Caco-2 (cell line): ENCODE measurements at regions not wholly inside any gene's neighbourhood (a gene's known extent, or its start where the extent isn't known, plus 50 kb on each side); places are given as distances from the start of the nearest gene placed in this dataset.

Experiments used
- BruUV-seq: library from RNA; stranded (reverse); fragments of 400-500 nt; replicated peaks from 2 replicates; lab custom pipeline; 2021; lab: Mats Ljungman, UMichigan
- CTCF ChIA-PET: fragments of 300-600 bp; sonication (Branson Sonifier 250); formaldehyde crosslinking; loops from one replicate; lab custom pipeline; 2022; ENCODE audit warnings: antibody characterized with exemption; lab: Charles Lee
- POLR2A ChIA-PET: fragments of 300-600 bp; sonication (Branson Sonifier 250); formaldehyde crosslinking; loops from one replicate; lab custom pipeline; 2022; ENCODE audit warnings: antibody characterized with exemption; lab: Charles Lee
- DNase-seq, 2 experiments: peaks; one replicate each; pipeline versions ENCODE4 v3.0.0 to v3.0.0-alpha.2; 2020 to 2022
- H3K27me3 ChIP-seq: replicated peaks from 2 replicates; pipeline ENCODE4 v1.6.0; 2011; ENCODE audit warnings: low read length; ENCODE audit not compliant: control insufficient read depth, insufficient read depth
- H3K36me3 ChIP-seq: 2 replicates; pipeline ENCODE4 v1.5.1; 2011; ENCODE audit warnings: low read length; ENCODE audit not compliant: control insufficient read depth, insufficient read depth
- H3K4me1 ChIP-seq: fragments of 250-450 bp; sonication (Bioruptor Pico); 2 replicates; pipeline ENCODE4 v1.5.1; 2020; ENCODE audit warnings: mild to moderate bottlenecking
- H3K4me3 ChIP-seq: 2 replicates; pipeline ENCODE4 v1.5.1; 2011; ENCODE audit warnings: low read depth, mild to moderate bottlenecking, control low read depth, low read length
- H3K9me3 ChIP-seq: fragments of 250-450 bp; sonication (Bioruptor Pico); 2 replicates; pipeline ENCODE4 v1.5.1; 2020; ENCODE audit warnings: mild to moderate bottlenecking, moderate library complexity
- H3K27ac Mint-ChIP-seq: one replicate; pipeline ENCODE4 v1.8.0; 2022; ENCODE audit warnings: mixed read lengths; ENCODE audit not compliant: unreplicated experiment
- H3K27me3 Mint-ChIP-seq: one replicate; pipeline ENCODE4 v1.8.0; 2022; ENCODE audit warnings: mixed read lengths; ENCODE audit not compliant: insufficient read depth, unreplicated experiment
- H3K36me3 Mint-ChIP-seq: one replicate; pipeline ENCODE4 v1.8.0; 2022; ENCODE audit warnings: mild to moderate bottlenecking, mixed read lengths; ENCODE audit not compliant: insufficient read depth, unreplicated experiment
- H3K4me1 Mint-ChIP-seq: one replicate; pipeline ENCODE4 v1.8.0; 2022; ENCODE audit warnings: low read depth, mixed read lengths; ENCODE audit not compliant: unreplicated experiment
- H3K4me3 Mint-ChIP-seq: one replicate; pipeline ENCODE4 v1.8.0; 2022; ENCODE audit warnings: mild to moderate bottlenecking, moderate library complexity, mixed read lengths; ENCODE audit not compliant: unreplicated experiment
- H3K9me3 Mint-ChIP-seq: one replicate; pipeline ENCODE4 v1.8.0; 2022; ENCODE audit warnings: mixed read lengths; ENCODE audit not compliant: unreplicated experiment
- intact Hi-C: fragments of 100-400 bp; cut with micrococcal nuclease; formaldehyde crosslinking; loops from one replicate; pipeline ENCODE4 v1.10.0; 2022; ENCODE audit not compliant: unreplicated experiment
- TF ChIP-seq, protein P1 (sequence below), 2 experiments: fragments of 200-600 bp in 1 of 2; IDR thresholded peaks; 1 replicate in 1 of 2; 2 replicates in 1 of 2; pipeline versions ENCODE4 v1.5.1 to v1.8.0; 2011 to 2022; ENCODE audit warnings: antibody characterized with exemption in 1 of 2, control low read depth in 1 of 2, inconsistent platforms in 1 of 2, low read depth in 1 of 2, low read length in 1 of 2, mild to moderate bottlenecking in 1 of 2, moderate library complexity in 1 of 2; ENCODE audit not compliant: insufficient read depth in 1 of 2, severe bottlenecking in 1 of 2, unreplicated experiment in 1 of 2

DNA sequence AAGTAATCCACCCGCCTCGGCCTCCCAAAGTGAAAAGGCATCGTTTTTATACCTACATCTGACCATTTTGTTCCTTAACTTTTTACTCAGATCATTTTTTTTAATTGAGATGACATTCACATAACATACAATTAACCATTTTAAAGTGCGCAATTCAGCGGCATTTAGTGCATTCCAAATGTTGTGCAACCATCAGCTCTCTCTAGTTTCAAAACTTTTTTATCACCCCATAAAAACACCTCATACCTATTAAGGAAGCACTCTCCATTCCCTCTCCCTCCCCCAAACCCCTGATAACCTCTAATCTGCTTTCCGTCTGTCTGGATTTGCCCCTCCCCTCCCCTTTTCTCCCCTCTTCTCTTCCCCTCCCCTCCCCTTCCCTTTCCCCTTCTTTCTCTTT, 310.1 kb downstream of the UACA start:
- Histone ChIP-seq H3K4me1 (no peaks in the 10 kb centered on the region), H3K27me3 (no peaks in the 10 kb centered on the region), H3K9me3 (no peaks in the 10 kb centered on the region), H3K36me3 (no peaks in the 10 kb centered on the region), H3K4me3 (no peak overlapping the region)
- Mint-ChIP-seq H3K36me3 (peaks cover 6% of the 10 kb centered on the region), H3K4me1 (peaks cover 8% of the 10 kb centered on the region), H3K9me3 (no peaks in the 10 kb centered on the region), H3K27me3 (no peaks in the 10 kb centered on the region), H3K4me3 (no peak overlapping the region), H3K27ac (peak overlapping the region; percentile 18)
- TF ChIP-seq, protein P1, sequence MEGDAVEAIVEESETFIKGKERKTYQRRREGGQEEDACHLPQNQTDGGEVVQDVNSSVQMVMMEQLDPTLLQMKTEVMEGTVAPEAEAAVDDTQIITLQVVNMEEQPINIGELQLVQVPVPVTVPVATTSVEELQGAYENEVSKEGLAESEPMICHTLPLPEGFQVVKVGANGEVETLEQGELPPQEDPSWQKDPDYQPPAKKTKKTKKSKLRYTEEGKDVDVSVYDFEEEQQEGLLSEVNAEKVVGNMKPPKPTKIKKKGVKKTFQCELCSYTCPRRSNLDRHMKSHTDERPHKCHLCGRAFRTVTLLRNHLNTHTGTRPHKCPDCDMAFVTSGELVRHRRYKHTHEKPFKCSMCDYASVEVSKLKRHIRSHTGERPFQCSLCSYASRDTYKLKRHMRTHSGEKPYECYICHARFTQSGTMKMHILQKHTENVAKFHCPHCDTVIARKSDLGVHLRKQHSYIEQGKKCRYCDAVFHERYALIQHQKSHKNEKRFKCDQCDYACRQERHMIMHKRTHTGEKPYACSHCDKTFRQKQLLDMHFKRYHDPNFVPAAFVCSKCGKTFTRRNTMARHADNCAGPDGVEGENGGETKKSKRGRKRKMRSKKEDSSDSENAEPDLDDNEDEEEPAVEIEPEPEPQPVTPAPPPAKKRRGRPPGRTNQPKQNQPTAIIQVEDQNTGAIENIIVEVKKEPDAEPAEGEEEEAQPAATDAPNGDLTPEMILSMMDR (IDR thresholded peaks at IDR 0.05; ENCODE audit: insufficient read depth in 1 of 2, low read depth in 1 of 2, low read length in 1 of 2, severe bottlenecking in 1 of 2, unreplicated experiment in 1 of 2), result no peak
- ChIA-PET POLR2A (no interaction called here), CTCF (no interaction called here)
- DNase-seq, result no peak
- intact Hi-C loops, result no loop called here
- BruUV-seq, result no TSS peak

DNA sequence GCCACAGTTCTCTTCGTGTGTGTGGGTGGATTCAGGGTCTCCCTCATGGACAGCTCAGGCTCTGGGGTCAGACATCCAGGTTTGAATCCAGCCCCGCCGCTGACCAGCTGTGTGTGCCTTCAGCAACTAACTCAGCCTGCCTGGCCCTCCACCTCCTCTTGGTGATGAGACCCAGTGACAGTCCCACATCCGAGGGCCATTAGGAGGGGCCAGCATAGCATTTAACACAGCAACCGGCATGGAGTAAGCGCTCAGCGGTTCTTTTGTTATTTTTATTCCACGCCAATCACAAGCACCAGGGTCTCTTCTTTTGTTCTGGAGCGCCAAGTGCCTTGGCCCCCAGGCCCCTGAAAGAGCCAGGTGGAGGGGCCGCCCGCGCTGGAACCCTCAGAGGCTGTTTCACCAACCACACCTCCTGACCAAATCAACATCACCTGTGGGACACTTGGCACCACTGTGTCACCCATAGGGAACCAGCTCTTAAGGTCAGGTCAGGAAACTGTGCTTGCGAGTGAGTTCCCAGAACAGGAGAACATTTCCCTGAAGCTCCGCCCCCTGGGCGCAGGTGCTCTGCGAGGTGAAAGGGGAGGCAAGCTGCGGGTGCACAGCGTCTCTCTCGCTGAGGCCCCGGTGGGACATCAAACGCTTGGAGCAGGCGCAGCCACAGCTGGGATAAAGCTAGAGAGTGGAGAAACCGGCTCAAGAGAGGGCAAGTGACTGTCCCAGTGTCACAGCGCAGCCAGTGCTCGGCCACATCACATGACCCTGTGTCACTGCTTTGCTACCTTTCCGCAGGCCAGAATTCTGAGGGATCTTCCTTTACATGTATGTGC, 311.3 kb downstream of the UACA start:
- H3K4me3 Mint-ChIP-seq, result no peak overlapping the region
- BruUV-seq, result no TSS peak

DNA sequence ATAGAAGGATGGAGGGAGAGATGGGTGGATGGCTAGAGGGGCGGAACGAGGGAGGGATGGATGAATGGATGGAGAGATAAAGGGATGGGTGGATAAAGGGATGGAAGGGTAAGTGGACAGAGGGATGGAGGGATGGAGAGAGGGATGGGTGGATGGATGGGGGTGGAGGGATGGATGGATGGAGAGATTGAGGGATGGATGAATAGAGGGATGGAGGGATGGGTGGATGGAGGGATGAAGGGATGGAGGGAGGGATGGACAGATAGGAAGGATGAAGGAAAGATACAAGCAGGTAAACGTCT, 313.3 kb downstream of the UACA start:
- ChIA-PET POLR2A (no interaction called here), CTCF (no interaction called here)
- BruUV-seq, result no TSS peak
- no peak overlapping the region for H3K27ac Mint-ChIP-seq
- peaks cover 8% of the 10 kb centered on the region for H3K4me1 Mint-ChIP-seq
- no peaks in the 10 kb centered on the region for H3K4me1 ChIP-seq
- no peaks in the 10 kb centered on the region for H3K27me3 ChIP-seq
- peaks cover 6% of the 10 kb centered on the region for H3K36me3 Mint-ChIP-seq
- no peaks in the 10 kb centered on the region for H3K9me3 Mint-ChIP-seq
- no peaks in the 10 kb centered on the region for H3K27me3 Mint-ChIP-seq
- no peak overlapping the region for H3K4me3 Mint-ChIP-seq
- TF ChIP-seq, protein P1 (IDR thresholded peaks at IDR 0.05; ENCODE audit: insufficient read depth in 1 of 2, low read depth in 1 of 2, low read length in 1 of 2, severe bottlenecking in 1 of 2, unreplicated experiment in 1 of 2), result no peak
- no peaks in the 10 kb centered on the region for H3K36me3 ChIP-seq
- no peaks in the 10 kb centered on the region for H3K9me3 ChIP-seq
- H3K4me3 ChIP-seq, result no peak overlapping the region
- DNase-seq, result no peak
- intact Hi-C loops, result no loop called here

More for the DNA sequence above, 311.3 kb downstream of the UACA start:
- Mint-ChIP-seq H3K4me1 (peaks cover 8% of the 10 kb centered on the region), H3K27me3 (no peaks in the 10 kb centered on the region), H3K27ac (no peak overlapping the region), H3K36me3 (peaks cover 6% of the 10 kb centered on the region), H3K9me3 (no peaks in the 10 kb centered on the region)
- DNase-seq, result no peak
- no peaks in the 10 kb centered on the region for H3K36me3 ChIP-seq
- TF ChIP-seq, protein P1 (IDR thresholded peaks at IDR 0.05; ENCODE audit: insufficient read depth in 1 of 2, low read depth in 1 of 2, low read length in 1 of 2, severe bottlenecking in 1 of 2, unreplicated experiment in 1 of 2), result no peak
- ChIA-PET CTCF (interaction anchor here (1.6 kb wide), 1 partner anchor 15 kb away, joined by 3 read pairs; no protein-coding TSS in a partner anchor), POLR2A (no interaction called here)
- H3K27me3 ChIP-seq, result no peaks in the 10 kb centered on the region
- no peak overlapping the region for H3K4me3 ChIP-seq
- no peaks in the 10 kb centered on the region for H3K9me3 ChIP-seq
- intact Hi-C loops, result no loop called here
- H3K4me1 ChIP-seq, result no peaks in the 10 kb centered on the region
